H1 (cell line): ENCODE measurements at regions not wholly inside any gene's neighbourhood (a gene's known extent, or its start where the extent isn't known, plus 50 kb on each side); places are given as distances from the start of the nearest gene placed in this dataset.

Experiments used
- CTCF ChIA-PET: fragments of 300-600 bp; sonication (Branson Sonifier 250); formaldehyde crosslinking; loops from one replicate; lab custom pipeline; 2021; ENCODE audit not compliant: partially characterized antibody; lab: Charles Lee
- POLR2A ChIA-PET: fragments of 300-600 bp; sonication (Branson Sonifier 250); formaldehyde crosslinking; loops from one replicate; lab custom pipeline; 2021; ENCODE audit warnings: inconsistent platforms; ENCODE audit not compliant: partially characterized antibody; lab: Charles Lee
- DNase-seq, 2 experiments: peaks; one replicate each; pipeline versions ENCODE4 v3.0.0 to v3.0.0-alpha.2; 2010 to 2022; ENCODE audit warnings: low spot score in 2 of 2, low read depth in 1 of 2, mixed read lengths in 1 of 2
- FAIRE-seq: peaks from 2 replicates; lab custom pipeline; 2011; peaks lifted over from hg19 to GRCh38; lab: Jason Lieb, UNC
- H2AFZ ChIP-seq: 2 replicates; pipeline ENCODE4 v1.8.1; 2012; ENCODE audit warnings: low read length, inconsistent platforms
- H2AK5ac ChIP-seq: 2 replicates; pipeline ENCODE4 v1.6.1; 2013; ENCODE audit warnings: low read depth, low read length
- H2BK120ac ChIP-seq: replicated peaks from 2 replicates; pipeline ENCODE3; 2013; ENCODE audit warnings: low read depth, low read length, inconsistent platforms
- H2BK12ac ChIP-seq: 2 replicates; pipeline ENCODE4 v1.6.1; 2013; ENCODE audit warnings: low read depth, low read length
- H2BK15ac ChIP-seq: 2 replicates; pipeline ENCODE4 v1.6.1; 2013; ENCODE audit warnings: low read length
- H2BK20ac ChIP-seq: 2 replicates; pipeline ENCODE4 v1.6.1; 2013; ENCODE audit warnings: low read length
- H2BK5ac ChIP-seq: 2 replicates; pipeline ENCODE4 v1.6.1; 2013; ENCODE audit warnings: low read depth, low read length
- H3K14ac ChIP-seq: 2 replicates; pipeline ENCODE4 v1.6.1; 2013; ENCODE audit warnings: inconsistent platforms; ENCODE audit not compliant: insufficient read length
- H3K18ac ChIP-seq: 2 replicates; pipeline ENCODE4 v1.6.1; 2013; ENCODE audit warnings: low read length; ENCODE audit errors: extremely low read depth
- H3K23ac ChIP-seq: 2 replicates; pipeline ENCODE4 v1.6.1; 2013; ENCODE audit warnings: inconsistent platforms; ENCODE audit not compliant: insufficient read length
- H3K23me2 ChIP-seq: 2 replicates; pipeline ENCODE4 v1.6.1; 2013; ENCODE audit warnings: low read depth, low read length
- H3K27ac ChIP-seq: 2 replicates; pipeline ENCODE4 v1.6.1; 2011; ENCODE audit warnings: low read depth, low read length, inconsistent platforms
- H3K27me3 ChIP-seq, 4 experiments: replicated peaks in 1 of 4; 1 replicate in 1 of 4; 2 replicates in 3 of 4; pipeline versions ENCODE4 v1.6.1 to v1.8.1; 2011 to 2013; ENCODE audit warnings: low read length in 3 of 4, mild to moderate bottlenecking in 3 of 4, inconsistent platforms in 2 of 4, mixed read lengths in 2 of 4, moderate library complexity in 1 of 4; ENCODE audit not compliant: control insufficient read depth in 3 of 4, insufficient read depth in 3 of 4; ENCODE audit errors: extremely low read depth in 1 of 4
- H3K36me3 ChIP-seq, 4 experiments: 2 replicates each; pipeline versions ENCODE4 v1.6.1 to v1.8.1; 2011 to 2013; ENCODE audit warnings: mild to moderate bottlenecking in 4 of 4, low read length in 3 of 4, moderate library complexity in 2 of 4, control low read depth in 1 of 4, inconsistent platforms in 1 of 4; ENCODE audit not compliant: insufficient read depth in 4 of 4, control insufficient read depth in 2 of 4
- H3K4ac ChIP-seq: replicated peaks from 2 replicates; pipeline ENCODE3; 2013; ENCODE audit warnings: low read length, low read depth, mixed read lengths, inconsistent platforms; ENCODE audit not compliant: insufficient read length
- H3K4me1 ChIP-seq, 4 experiments: replicated peaks in 1 of 4; 1 replicate in 1 of 4; 2 replicates in 3 of 4; pipeline versions ENCODE4 v1.6.1 to v1.8.1; 2011 to 2013; ENCODE audit warnings: low read length in 3 of 4, inconsistent platforms in 2 of 4, mixed read lengths in 1 of 4; ENCODE audit not compliant: insufficient read depth in 4 of 4, control insufficient read depth in 3 of 4
- H3K4me2 ChIP-seq, 2 experiments: 2 replicates each; pipeline versions ENCODE4 v1.6.1 to v1.8.1; 2011 to 2013; ENCODE audit warnings: low read depth in 2 of 2, low read length in 2 of 2, control low read depth in 1 of 2, inconsistent platforms in 1 of 2, mild to moderate bottlenecking in 1 of 2; ENCODE audit not compliant: insufficient read depth in 1 of 2
- H3K4me3 ChIP-seq, 4 experiments: fragments of 200-600, 300-600 bp in 1 of 4; sonication (generic), shearing (Covaris generic), sonication (Bioruptor Twin) in 1 of 4; 2 replicates each; pipeline versions ENCODE4 v1.5.1 to v1.8.1; 2011 to 2016; ENCODE audit warnings: low read length in 4 of 4, low read depth in 3 of 4, control low read depth in 2 of 4, inconsistent platforms in 2 of 4, mild to moderate bottlenecking in 2 of 4, mixed read lengths in 1 of 4, moderate library complexity in 1 of 4; ENCODE audit not compliant: insufficient read depth in 2 of 4; ENCODE audit errors: extremely low read depth in 1 of 4
- H3K56ac ChIP-seq: replicated peaks from 2 replicates; pipeline ENCODE3; 2013; ENCODE audit warnings: low read depth, mild to moderate bottlenecking, mixed read lengths, low read length, inconsistent platforms; ENCODE audit not compliant: insufficient read length
- H3K79me1 ChIP-seq: 2 replicates; pipeline ENCODE4 v1.6.1; 2013; ENCODE audit warnings: low read depth, low read length, control low read depth
- H3K79me2 ChIP-seq, 2 experiments: 2 replicates each; pipeline versions ENCODE4 v1.6.1 to v1.8.1; 2012 to 2013; ENCODE audit warnings: low read length in 2 of 2, mild to moderate bottlenecking in 2 of 2, inconsistent platforms in 1 of 2; ENCODE audit not compliant: insufficient read depth in 2 of 2, control insufficient read depth in 1 of 2
- H3K9ac ChIP-seq, 4 experiments: replicated peaks in 1 of 4; 1 replicate in 1 of 4; 2 replicates in 3 of 4; pipeline versions ENCODE4 v1.6.1 to v1.8.1; 2011 to 2013; ENCODE audit warnings: low read depth in 3 of 4, low read length in 3 of 4, control low read depth in 2 of 4, mild to moderate bottlenecking in 2 of 4, moderate library complexity in 2 of 4, inconsistent platforms in 1 of 4; ENCODE audit errors: extremely low read depth in 1 of 4
- H3K9me3 ChIP-seq, 2 experiments: 2 replicates each; pipeline versions ENCODE4 v1.6.1 to v1.8.1; 2012 to 2013; ENCODE audit warnings: mild to moderate bottlenecking in 2 of 2, moderate library complexity in 2 of 2, control low read depth in 1 of 2, inconsistent platforms in 1 of 2, low read depth in 1 of 2, low read length in 1 of 2, mixed read lengths in 1 of 2; ENCODE audit not compliant: insufficient read depth in 2 of 2
- H4K20me1 ChIP-seq, 2 experiments: replicated peaks in 1 of 2; 2 replicates each; pipeline versions ENCODE3 to v1.8.1; 2011 to 2013; ENCODE audit warnings: inconsistent platforms in 2 of 2, low read length in 2 of 2, mild to moderate bottlenecking in 1 of 2; ENCODE audit not compliant: insufficient read depth in 2 of 2, control insufficient read depth in 1 of 2
- H4K5ac ChIP-seq: 2 replicates; pipeline ENCODE4 v1.6.1; 2013; ENCODE audit warnings: low read length, low read depth, mixed read lengths, inconsistent platforms; ENCODE audit not compliant: insufficient read length
- H4K8ac ChIP-seq: 2 replicates; pipeline ENCODE4 v1.8.0; 2013; ENCODE audit warnings: mild to moderate bottlenecking, moderate library complexity, low read length, inconsistent platforms; ENCODE audit not compliant: insufficient read depth; ENCODE audit errors: extremely low read depth
- H4K91ac ChIP-seq: replicated peaks from 2 replicates; pipeline ENCODE3; 2013; ENCODE audit warnings: low read length, mixed read lengths, inconsistent platforms; ENCODE audit not compliant: insufficient read length
- ASH2L ChIP-seq: fragments of 200-600, 300-600 bp; sonication (generic); IDR thresholded peaks from one replicate; pipeline ENCODE4 v1.7.1; 2017; ENCODE audit warnings: low read length
- BCL11A ChIP-seq, 2 experiments: IDR thresholded peaks; one replicate each; pipeline ENCODE4 v1.6.1; 2011; ENCODE audit warnings: low read depth in 2 of 2, low read length in 2 of 2, mild to moderate bottlenecking in 2 of 2
- BRCA1 ChIP-seq: IDR thresholded peaks from 2 replicates; pipeline ENCODE4 v1.6.1; 2012; ENCODE audit warnings: low read depth, low read length, improper control_type of control experiment
- CBX8 ChIP-seq: fragments of 300-800, 300-1000 bp; sonication (generic); IDR thresholded peaks from 2 replicates; pipeline ENCODE4 v1.7.1; 2016; ENCODE audit warnings: low read depth, low read length, borderline replicate concordance
- CTBP2 ChIP-seq: IDR thresholded peaks from 2 replicates; pipeline ENCODE4 v1.7.0; 2011; ENCODE audit warnings: borderline replicate concordance, mild to moderate bottlenecking, moderate library complexity, mixed read lengths, low read length; ENCODE audit not compliant: insufficient read depth, insufficient read length
- GTF2F1 ChIP-seq: IDR thresholded peaks from 2 replicates; pipeline ENCODE4 v1.6.1; 2012; ENCODE audit warnings: low read depth, low read length, improper control_type of control experiment, borderline replicate concordance
- MAX ChIP-seq: IDR thresholded peaks from 2 replicates; pipeline ENCODE4 v1.6.1; 2012; ENCODE audit warnings: inconsistent platforms
- POLR2A ChIP-seq, 2 experiments: IDR thresholded peaks; 1 replicate in 1 of 2; 2 replicates in 1 of 2; pipeline ENCODE4 v1.6.1; 2011; ENCODE audit warnings: low read depth in 2 of 2, low read length in 2 of 2, mild to moderate bottlenecking in 2 of 2; ENCODE audit errors: control extremely low read depth in 1 of 2
- POU5F1 ChIP-seq: IDR thresholded peaks from 2 replicates; pipeline ENCODE4 v1.6.1; 2011; ENCODE audit warnings: low read depth, mild to moderate bottlenecking, low read length, moderate library complexity
- RBBP5 ChIP-seq: IDR thresholded peaks from 2 replicates; pipeline ENCODE4 v1.7.1; 2012; ENCODE audit warnings: low read depth, mild to moderate bottlenecking, inconsistent platforms, low read length, moderate library complexity, borderline replicate concordance
- RFX5 ChIP-seq: IDR thresholded peaks from 2 replicates; pipeline ENCODE4 v1.6.1; 2011; ENCODE audit warnings: low read depth, low read length, improper control_type of control experiment, borderline replicate concordance
- SIRT6 ChIP-seq: IDR thresholded peaks from one replicate; pipeline ENCODE4 v1.7.1; 2012; ENCODE audit warnings: low read length, inconsistent platforms
- SUZ12 ChIP-seq: fragments of 200-600 bp; sonication (generic); IDR thresholded peaks from 2 replicates; pipeline ENCODE4 v1.6.1; 2012; ENCODE audit warnings: mild to moderate bottlenecking, inconsistent platforms, low read length, moderate library complexity, mixed read lengths
- USF2 ChIP-seq: IDR thresholded peaks from 2 replicates; pipeline ENCODE4 v1.6.1; 2011; ENCODE audit warnings: low read length, improper control_type of control experiment
- WGBS, 2 experiments: shearing (Covaris generic) in 1 of 2; methylation state at CpG; one replicate each; pipeline versions ENCODE4 v1.1.6 to v1.1.7; 2013 to 2015; ENCODE audit warnings: low lambda C conversion rate in 2 of 2, mixed read lengths in 2 of 2, inconsistent platforms in 1 of 2, low coverage in 1 of 2, missing lambda C conversion rate in 1 of 2; ENCODE audit not compliant: insufficient replicate concordance in 2 of 2, insufficient coverage in 1 of 2, insufficient read length in 1 of 2; ENCODE audit errors: extremely low coverage in 1 of 2, missing lambda C conversion rate in 1 of 2; 5-methylcytosine and 5-hydroxymethylcytosine counted together

- no peak overlapping the region for H4K8ac ChIP-seq
- no peaks in the 10 kb centered on the region for H3K9me3 ChIP-seq
- H3K23me2 ChIP-seq, result no peaks in the 10 kb centered on the region
- H3K36me3 ChIP-seq, result no peaks in the 10 kb centered on the region
- no peaks in the 10 kb centered on the region for H3K27me3 ChIP-seq
- H3K9ac ChIP-seq, result no peak overlapping the region
- no peaks in the 10 kb centered on the region for H4K20me1 ChIP-seq
- no peak overlapping the region for H2BK12ac ChIP-seq
- no peak overlapping the region for H3K27ac ChIP-seq
- ChIA-PET CTCF (no interaction called here), POLR2A (no interaction called here)
- no peak overlapping the region for H3K4ac ChIP-seq
- no peak overlapping the region for H2AK5ac ChIP-seq
- H2BK120ac ChIP-seq, result no peak overlapping the region
- H3K4me3 ChIP-seq, result no peak overlapping the region
- H3K23ac ChIP-seq, result no peak overlapping the region
- H3K79me2 ChIP-seq, result no peaks in the 10 kb centered on the region
- no peak overlapping the region for H2BK15ac ChIP-seq
- no peak overlapping the region for H2BK5ac ChIP-seq
- H2BK20ac ChIP-seq, result no peak overlapping the region
- H3K14ac ChIP-seq, result no peak overlapping the region
- H3K56ac ChIP-seq, result no peak overlapping the region
- no peaks in the 10 kb centered on the region for H3K4me1 ChIP-seq
- no peak overlapping the region for H2AFZ ChIP-seq
- H3K18ac ChIP-seq, result no peak overlapping the region
- H3K79me1 ChIP-seq, result no peaks in the 10 kb centered on the region
- H3K4me2 ChIP-seq, result no peak overlapping the region
- WGBS, 2 experiments, result 87% methylated on average over 2 of the region's 2 CpGs; no CpG with 5 or more reads in 1 of the 2 experiments
- DNase-seq, result no peak
- no peak overlapping the region for H4K91ac ChIP-seq
- no peak overlapping the region for H4K5ac ChIP-seq
- no peak for FAIRE-seq
- TF ChIP-seq BCL11A (IDR thresholded peaks at IDR 0.05; ENCODE audit: low read depth in 2 of 2, low read length in 2 of 2), result no peak
- no peak for TF ChIP-seq BRCA1
- TF ChIP-seq USF2, result no peak
- no peak for TF ChIP-seq POU5F1
- no peak for TF ChIP-seq ASH2L
- TF ChIP-seq SIRT6, result no peak
- no peak for TF ChIP-seq CTBP2
- no peak for TF ChIP-seq POLR2A (IDR thresholded peaks at IDR 0.05; ENCODE audit: control extremely low read depth in 1 of 2, low read depth in 2 of 2, low read length in 2 of 2)
- TF ChIP-seq MAX, result no peak
- no peak for TF ChIP-seq CBX8
- TF ChIP-seq RBBP5, result no peak
- TF ChIP-seq GTF2F1, result no peak
- no peak for TF ChIP-seq SUZ12
- no peak for TF ChIP-seq RFX5
Observed at GRCh38 chr4:176492646-176493302, 173.0 kb downstream of the SPCS3 start.
